ENCODE measurements at regions not wholly inside any gene's neighbourhood (a gene's known extent, or its start where the extent isn't known, plus 50 kb on each side); places are given as distances from the start of the nearest gene placed in this dataset.

DNA sequence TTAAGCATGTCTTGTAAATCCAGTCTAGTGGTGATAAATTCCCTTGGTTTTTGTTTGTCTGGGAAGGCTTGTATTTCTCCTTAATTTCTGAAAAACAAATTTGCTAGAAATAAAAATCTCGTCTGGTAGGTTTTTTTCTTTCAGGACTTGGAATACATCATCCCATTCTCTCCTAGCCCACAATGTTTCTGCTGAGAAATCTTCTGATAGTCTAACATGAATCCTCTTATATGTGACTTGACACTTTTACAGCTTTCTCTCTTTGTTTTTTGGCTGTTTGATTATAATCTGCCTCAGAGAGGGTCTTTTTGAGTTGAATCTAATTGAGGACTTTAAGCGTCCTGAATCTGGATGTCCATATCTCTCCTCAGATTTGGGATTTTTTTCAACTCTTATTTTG lies 104.9 kb downstream of the FEM1C start:
- TF ChIP-seq, protein P1, sequence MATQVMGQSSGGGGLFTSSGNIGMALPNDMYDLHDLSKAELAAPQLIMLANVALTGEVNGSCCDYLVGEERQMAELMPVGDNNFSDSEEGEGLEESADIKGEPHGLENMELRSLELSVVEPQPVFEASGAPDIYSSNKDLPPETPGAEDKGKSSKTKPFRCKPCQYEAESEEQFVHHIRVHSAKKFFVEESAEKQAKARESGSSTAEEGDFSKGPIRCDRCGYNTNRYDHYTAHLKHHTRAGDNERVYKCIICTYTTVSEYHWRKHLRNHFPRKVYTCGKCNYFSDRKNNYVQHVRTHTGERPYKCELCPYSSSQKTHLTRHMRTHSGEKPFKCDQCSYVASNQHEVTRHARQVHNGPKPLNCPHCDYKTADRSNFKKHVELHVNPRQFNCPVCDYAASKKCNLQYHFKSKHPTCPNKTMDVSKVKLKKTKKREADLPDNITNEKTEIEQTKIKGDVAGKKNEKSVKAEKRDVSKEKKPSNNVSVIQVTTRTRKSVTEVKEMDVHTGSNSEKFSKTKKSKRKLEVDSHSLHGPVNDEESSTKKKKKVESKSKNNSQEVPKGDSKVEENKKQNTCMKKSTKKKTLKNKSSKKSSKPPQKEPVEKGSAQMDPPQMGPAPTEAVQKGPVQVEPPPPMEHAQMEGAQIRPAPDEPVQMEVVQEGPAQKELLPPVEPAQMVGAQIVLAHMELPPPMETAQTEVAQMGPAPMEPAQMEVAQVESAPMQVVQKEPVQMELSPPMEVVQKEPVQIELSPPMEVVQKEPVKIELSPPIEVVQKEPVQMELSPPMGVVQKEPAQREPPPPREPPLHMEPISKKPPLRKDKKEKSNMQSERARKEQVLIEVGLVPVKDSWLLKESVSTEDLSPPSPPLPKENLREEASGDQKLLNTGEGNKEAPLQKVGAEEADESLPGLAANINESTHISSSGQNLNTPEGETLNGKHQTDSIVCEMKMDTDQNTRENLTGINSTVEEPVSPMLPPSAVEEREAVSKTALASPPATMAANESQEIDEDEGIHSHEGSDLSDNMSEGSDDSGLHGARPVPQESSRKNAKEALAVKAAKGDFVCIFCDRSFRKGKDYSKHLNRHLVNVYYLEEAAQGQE (IDR thresholded peaks at IDR 0.05; ENCODE audit: low read depth, low read length) = no peak
- no peak for TF ChIP-seq POLR2AphosphoS5 (IDR thresholded peaks at IDR 0.05; ENCODE audit: low read length)
- TF ChIP-seq POLR2A (IDR thresholded peaks at IDR 0.05; ENCODE audit: low read depth, low read length) = no peak
- TF ChIP-seq, protein P2, sequence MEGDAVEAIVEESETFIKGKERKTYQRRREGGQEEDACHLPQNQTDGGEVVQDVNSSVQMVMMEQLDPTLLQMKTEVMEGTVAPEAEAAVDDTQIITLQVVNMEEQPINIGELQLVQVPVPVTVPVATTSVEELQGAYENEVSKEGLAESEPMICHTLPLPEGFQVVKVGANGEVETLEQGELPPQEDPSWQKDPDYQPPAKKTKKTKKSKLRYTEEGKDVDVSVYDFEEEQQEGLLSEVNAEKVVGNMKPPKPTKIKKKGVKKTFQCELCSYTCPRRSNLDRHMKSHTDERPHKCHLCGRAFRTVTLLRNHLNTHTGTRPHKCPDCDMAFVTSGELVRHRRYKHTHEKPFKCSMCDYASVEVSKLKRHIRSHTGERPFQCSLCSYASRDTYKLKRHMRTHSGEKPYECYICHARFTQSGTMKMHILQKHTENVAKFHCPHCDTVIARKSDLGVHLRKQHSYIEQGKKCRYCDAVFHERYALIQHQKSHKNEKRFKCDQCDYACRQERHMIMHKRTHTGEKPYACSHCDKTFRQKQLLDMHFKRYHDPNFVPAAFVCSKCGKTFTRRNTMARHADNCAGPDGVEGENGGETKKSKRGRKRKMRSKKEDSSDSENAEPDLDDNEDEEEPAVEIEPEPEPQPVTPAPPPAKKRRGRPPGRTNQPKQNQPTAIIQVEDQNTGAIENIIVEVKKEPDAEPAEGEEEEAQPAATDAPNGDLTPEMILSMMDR (IDR thresholded peaks at IDR 0.05 in 2 of 3, conservative IDR thresholded peaks at IDR 0.05 in 1 of 3; ENCODE audit: control insufficient read depth in 2 of 3, extremely low read depth in 1 of 3, insufficient read depth in 1 of 3, low read depth in 3 of 3, low read length in 3 of 3) = no peak
- TF ChIP-seq, protein P3, sequence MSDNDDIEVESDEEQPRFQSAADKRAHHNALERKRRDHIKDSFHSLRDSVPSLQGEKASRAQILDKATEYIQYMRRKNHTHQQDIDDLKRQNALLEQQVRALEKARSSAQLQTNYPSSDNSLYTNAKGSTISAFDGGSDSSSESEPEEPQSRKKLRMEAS (IDR thresholded peaks at IDR 0.05; ENCODE audit: low read depth, low read length) = no peak
- no peak for TF ChIP-seq CHD1 (IDR thresholded peaks at IDR 0.05; ENCODE audit: low read depth, low read length)
- TF ChIP-seq, protein P4, sequence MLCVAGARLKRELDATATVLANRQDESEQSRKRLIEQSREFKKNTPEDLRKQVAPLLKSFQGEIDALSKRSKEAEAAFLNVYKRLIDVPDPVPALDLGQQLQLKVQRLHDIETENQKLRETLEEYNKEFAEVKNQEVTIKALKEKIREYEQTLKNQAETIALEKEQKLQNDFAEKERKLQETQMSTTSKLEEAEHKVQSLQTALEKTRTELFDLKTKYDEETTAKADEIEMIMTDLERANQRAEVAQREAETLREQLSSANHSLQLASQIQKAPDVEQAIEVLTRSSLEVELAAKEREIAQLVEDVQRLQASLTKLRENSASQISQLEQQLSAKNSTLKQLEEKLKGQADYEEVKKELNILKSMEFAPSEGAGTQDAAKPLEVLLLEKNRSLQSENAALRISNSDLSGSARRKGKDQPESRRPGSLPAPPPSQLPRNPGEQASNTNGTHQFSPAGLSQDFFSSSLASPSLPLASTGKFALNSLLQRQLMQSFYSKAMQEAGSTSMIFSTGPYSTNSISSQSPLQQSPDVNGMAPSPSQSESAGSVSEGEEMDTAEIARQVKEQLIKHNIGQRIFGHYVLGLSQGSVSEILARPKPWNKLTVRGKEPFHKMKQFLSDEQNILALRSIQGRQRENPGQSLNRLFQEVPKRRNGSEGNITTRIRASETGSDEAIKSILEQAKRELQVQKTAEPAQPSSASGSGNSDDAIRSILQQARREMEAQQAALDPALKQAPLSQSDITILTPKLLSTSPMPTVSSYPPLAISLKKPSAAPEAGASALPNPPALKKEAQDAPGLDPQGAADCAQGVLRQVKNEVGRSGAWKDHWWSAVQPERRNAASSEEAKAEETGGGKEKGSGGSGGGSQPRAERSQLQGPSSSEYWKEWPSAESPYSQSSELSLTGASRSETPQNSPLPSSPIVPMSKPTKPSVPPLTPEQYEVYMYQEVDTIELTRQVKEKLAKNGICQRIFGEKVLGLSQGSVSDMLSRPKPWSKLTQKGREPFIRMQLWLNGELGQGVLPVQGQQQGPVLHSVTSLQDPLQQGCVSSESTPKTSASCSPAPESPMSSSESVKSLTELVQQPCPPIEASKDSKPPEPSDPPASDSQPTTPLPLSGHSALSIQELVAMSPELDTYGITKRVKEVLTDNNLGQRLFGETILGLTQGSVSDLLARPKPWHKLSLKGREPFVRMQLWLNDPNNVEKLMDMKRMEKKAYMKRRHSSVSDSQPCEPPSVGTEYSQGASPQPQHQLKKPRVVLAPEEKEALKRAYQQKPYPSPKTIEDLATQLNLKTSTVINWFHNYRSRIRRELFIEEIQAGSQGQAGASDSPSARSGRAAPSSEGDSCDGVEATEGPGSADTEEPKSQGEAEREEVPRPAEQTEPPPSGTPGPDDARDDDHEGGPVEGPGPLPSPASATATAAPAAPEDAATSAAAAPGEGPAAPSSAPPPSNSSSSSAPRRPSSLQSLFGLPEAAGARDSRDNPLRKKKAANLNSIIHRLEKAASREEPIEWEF (IDR thresholded peaks at IDR 0.05; ENCODE audit: insufficient replicate concordance, low read depth, low read length) = no peak
- no peak for TF ChIP-seq TARDBP (IDR thresholded peaks at IDR 0.05; ENCODE audit: borderline replicate concordance)
- TF ChIP-seq BACH1 (IDR thresholded peaks at IDR 0.05; ENCODE audit: borderline replicate concordance) = no peak
- TF ChIP-seq, protein P5, sequence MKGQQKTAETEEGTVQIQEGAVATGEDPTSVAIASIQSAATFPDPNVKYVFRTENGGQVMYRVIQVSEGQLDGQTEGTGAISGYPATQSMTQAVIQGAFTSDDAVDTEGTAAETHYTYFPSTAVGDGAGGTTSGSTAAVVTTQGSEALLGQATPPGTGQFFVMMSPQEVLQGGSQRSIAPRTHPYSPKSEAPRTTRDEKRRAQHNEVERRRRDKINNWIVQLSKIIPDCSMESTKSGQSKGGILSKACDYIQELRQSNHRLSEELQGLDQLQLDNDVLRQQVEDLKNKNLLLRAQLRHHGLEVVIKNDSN (IDR thresholded peaks at IDR 0.05; ENCODE audit: borderline replicate concordance, extremely low read length, insufficient read depth, low read depth, low read length) = no peak
- TF ChIP-seq SMC3 (IDR thresholded peaks at IDR 0.05; ENCODE audit: borderline replicate concordance, low read length) = no peak
- TF ChIP-seq FOXK2 (IDR thresholded peaks at IDR 0.05) = no peak
- no peak for TF ChIP-seq POU2F2 (IDR thresholded peaks at IDR 0.05; ENCODE audit: borderline replicate concordance, low read depth, low read length)
- TF ChIP-seq TAF1 (IDR thresholded peaks at IDR 0.05; ENCODE audit: borderline replicate concordance, low read depth, low read length) = no peak

All from GM12878 (cell line).